Thyroid gland (tissue), 4 donors: ENCODE measurements at regions not wholly inside any gene's neighbourhood (a gene's known extent, or its start where the extent isn't known, plus 50 kb on each side); places are given as distances from the start of the nearest gene placed in this dataset.

Experiments
- DNase-seq, 2 donors: peaks; one replicate each; pipeline ENCODE4 v3.0.0-alpha.2; 2019
- H3K27ac ChIP-seq, 3 donors: fragments of 200-600 bp; sonication (generic); 1 replicate in 2 of 3; 2 replicates in 1 of 3; pipeline ENCODE4 v1.5.1; 2016 to 2019; ENCODE audit warnings: mild to moderate bottlenecking in 1 of 3, moderate library complexity in 1 of 3
- H3K27me3 ChIP-seq: fragments of 200-600 bp; sonication (generic); one replicate; pipeline ENCODE4 v1.5.1; 2019
- H3K36me3 ChIP-seq, 2 donors: fragments of 200-600 bp; sonication (generic); one replicate each; pipeline ENCODE4 v1.5.1; 2016 to 2019
- H3K4me1 ChIP-seq, 2 donors: fragments of 200-600 bp; sonication (generic); one replicate each; pipeline ENCODE4 v1.5.1; 2017 to 2019
- H3K4me3 ChIP-seq, 3 donors: fragments of 200-600 bp; sonication (generic); replicated peaks in 1 of 3; 1 replicate in 2 of 3; 2 replicates in 1 of 3; pipeline ENCODE4 v1.5.1; 2016; ENCODE audit warnings: mild to moderate bottlenecking in 1 of 3
- H3K9me3 ChIP-seq: fragments of 200-600 bp; sonication (generic); one replicate; pipeline ENCODE4 v1.5.1; 2017
- POLR2A ChIP-seq, 2 donors: fragments of 450-650 bp; IDR thresholded peaks; one replicate each; pipeline ENCODE4 v1.6.1; 2017; ENCODE audit warnings: antibody characterized with exemption in 2 of 2, mild to moderate bottlenecking in 2 of 2, moderate library complexity in 1 of 2
- WGBS, 2 donors: methylation state at CpG; one replicate each; pipeline ENCODE4 v1.1.5; 2017; 5-methylcytosine and 5-hydroxymethylcytosine counted together
- intact Hi-C: fragments of 100-400 bp; cut with DNase I; formaldehyde crosslinking; loops from one replicate; pipeline ENCODE4 v1.15.1; 2023
- TF ChIP-seq, protein P1 (sequence below), 6 experiments: fragments of 200-600 bp in 3 of 6; fragments of 450-650 bp in 3 of 6; sonication (generic) in 3 of 6; IDR thresholded peaks; one replicate each; pipeline ENCODE4 v1.5.1; 2016 to 2019; ENCODE audit warnings: antibody characterized with exemption in 6 of 6, mild to moderate bottlenecking in 2 of 6, inconsistent platforms in 1 of 6, moderate library complexity in 1 of 6

DNA sequence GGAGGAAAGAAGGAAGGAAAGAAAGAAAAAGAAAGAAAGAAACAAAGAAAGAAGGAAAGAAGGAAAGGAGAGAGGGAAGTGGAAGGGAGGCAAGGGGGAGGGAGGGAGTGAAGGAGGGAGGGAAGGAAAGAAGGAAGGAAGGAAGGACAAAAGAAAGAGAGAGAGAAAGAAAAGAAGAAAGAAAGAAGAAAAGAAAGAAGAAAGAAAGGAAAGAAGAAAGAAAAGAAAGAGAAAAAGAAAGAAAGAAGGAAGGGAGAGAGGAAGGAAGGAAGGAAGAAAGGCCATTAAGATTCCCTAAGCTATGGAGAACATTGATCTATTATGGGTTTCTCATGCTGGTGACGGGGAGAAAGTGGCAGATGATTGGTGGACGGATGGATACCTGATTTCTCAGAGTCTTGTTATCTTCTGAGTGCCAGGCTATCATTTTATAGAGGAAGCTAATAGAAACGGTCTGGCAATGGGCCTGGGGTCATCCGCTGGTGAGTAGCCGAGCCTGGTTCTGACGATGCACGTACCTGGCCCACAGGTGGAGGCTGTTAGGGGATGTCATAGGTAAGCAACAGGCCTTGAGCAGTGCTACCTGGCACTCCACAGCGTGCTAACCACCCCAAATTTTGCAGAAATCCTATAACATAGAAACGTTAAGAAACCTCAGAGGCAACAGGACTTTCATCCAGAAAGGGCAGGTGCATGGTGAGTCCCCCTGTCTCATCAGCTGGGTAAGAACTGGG is 142.9 kb downstream of the SHOX start:
- Histone ChIP-seq H3K27ac (no peak overlapping the region), H3K9me3 (no peaks in the 10 kb centered on the region), H3K4me1 (no peaks in the 10 kb centered on the region), H3K4me3 (no peak overlapping the region), H3K36me3 (no peaks in the 10 kb centered on the region), H3K27me3 (no peaks in the 10 kb centered on the region)
- no peak for TF ChIP-seq POLR2A (IDR thresholded peaks at IDR 0.05)
- TF ChIP-seq, protein P1, sequence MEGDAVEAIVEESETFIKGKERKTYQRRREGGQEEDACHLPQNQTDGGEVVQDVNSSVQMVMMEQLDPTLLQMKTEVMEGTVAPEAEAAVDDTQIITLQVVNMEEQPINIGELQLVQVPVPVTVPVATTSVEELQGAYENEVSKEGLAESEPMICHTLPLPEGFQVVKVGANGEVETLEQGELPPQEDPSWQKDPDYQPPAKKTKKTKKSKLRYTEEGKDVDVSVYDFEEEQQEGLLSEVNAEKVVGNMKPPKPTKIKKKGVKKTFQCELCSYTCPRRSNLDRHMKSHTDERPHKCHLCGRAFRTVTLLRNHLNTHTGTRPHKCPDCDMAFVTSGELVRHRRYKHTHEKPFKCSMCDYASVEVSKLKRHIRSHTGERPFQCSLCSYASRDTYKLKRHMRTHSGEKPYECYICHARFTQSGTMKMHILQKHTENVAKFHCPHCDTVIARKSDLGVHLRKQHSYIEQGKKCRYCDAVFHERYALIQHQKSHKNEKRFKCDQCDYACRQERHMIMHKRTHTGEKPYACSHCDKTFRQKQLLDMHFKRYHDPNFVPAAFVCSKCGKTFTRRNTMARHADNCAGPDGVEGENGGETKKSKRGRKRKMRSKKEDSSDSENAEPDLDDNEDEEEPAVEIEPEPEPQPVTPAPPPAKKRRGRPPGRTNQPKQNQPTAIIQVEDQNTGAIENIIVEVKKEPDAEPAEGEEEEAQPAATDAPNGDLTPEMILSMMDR (IDR thresholded peaks at IDR 0.05) = no peak
- 77 to 80% methylated on average over 9 of the region's 9 CpGs for WGBS, 2 donors
- intact Hi-C loops = no loop called here
- no peak for DNase-seq

DNA sequence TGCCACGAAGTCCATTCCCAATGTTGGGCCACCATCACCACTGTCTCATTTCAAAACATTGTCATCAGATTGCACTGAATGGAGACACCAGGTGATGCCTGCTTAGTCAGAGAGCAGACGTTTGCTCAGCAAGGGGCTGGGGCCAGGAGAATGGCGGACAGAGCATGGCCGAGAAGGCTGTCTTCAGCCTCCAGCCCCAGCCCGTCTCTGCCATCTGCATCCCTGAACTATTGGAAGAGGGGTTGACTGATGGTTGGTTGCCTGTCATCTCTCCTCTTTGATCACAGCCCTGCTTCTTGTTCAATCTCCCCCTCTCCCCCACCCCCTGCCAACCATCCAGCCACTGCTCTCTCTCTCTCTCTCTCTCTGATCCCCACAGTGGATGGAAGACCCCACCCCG is 140.9 kb downstream of the SHOX start:
- no peak for TF ChIP-seq POLR2A (IDR thresholded peaks at IDR 0.05)
- TF ChIP-seq, protein P1 (IDR thresholded peaks at IDR 0.05) = no peak
- H3K36me3 ChIP-seq = no peaks in the 10 kb centered on the region
- no peaks in the 10 kb centered on the region for H3K9me3 ChIP-seq
- H3K27ac ChIP-seq = no peak overlapping the region
- no peaks in the 10 kb centered on the region for H3K4me1 ChIP-seq
- H3K27me3 ChIP-seq = no peaks in the 10 kb centered on the region
- intact Hi-C loops = no loop called here
- H3K4me3 ChIP-seq = no peak overlapping the region
- 63 to 72% methylated on average over 6 of the region's 6 CpGs for WGBS, 2 donors
- DNase-seq = no peak

DNA sequence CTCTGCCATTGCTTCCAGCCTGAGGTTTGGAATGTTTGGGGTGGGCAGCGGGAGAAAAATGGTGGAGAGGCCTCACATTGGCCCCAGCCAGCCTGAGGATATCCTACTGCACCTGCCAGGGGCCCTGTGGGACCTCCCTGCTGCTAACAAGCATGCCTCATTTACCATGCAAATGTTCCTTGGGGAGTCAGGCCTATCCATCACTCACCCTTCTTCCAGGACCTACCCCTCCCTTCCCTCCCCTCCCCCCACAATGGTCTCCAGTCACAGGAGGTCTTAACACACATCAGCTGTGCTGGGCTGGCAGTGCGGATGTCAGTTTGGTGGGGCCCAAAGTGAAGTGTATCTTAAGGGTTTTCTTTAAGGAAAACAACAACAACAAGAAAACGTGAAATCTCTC is 139.2 kb downstream of the SHOX start:
- intact Hi-C loops = no loop called here
- no peaks in the 10 kb centered on the region for H3K4me1 ChIP-seq
- DNase-seq = no peak
- WGBS, 2 donors = 13 to 26% methylated on average over 3 of the region's 3 CpGs
- H3K27ac ChIP-seq = no peak overlapping the region
- TF ChIP-seq POLR2A (IDR thresholded peaks at IDR 0.05) = no peak
- TF ChIP-seq, protein P1 (IDR thresholded peaks at IDR 0.05) = no peak
- H3K27me3 ChIP-seq = no peaks in the 10 kb centered on the region
- H3K9me3 ChIP-seq = no peaks in the 10 kb centered on the region
- no peak overlapping the region for H3K4me3 ChIP-seq
- H3K36me3 ChIP-seq = no peaks in the 10 kb centered on the region

DNA sequence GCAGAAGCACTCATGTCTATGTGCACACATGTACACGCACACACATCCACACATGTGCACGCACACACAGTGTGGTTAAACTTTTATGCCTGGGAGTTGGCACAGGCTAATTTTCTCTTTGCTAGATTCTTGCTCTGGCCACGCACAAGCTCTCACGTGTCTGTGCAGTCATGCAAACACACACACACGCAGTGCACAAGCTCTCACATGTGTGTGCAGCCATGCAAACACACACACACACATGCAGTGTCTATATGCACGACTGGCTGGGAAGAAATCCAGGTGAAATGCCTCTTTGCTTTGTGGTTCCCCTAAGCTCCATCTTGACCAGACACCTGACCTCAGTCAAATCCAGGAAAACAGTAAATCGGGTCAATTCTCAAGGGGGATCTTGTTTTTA is 138.0 kb downstream of the SHOX start:
- DNase-seq = no peak
- Histone ChIP-seq H3K36me3 (no peaks in the 10 kb centered on the region), H3K27ac (no peak overlapping the region), H3K9me3 (no peaks in the 10 kb centered on the region), H3K4me3 (no peak overlapping the region), H3K27me3 (no peaks in the 10 kb centered on the region), H3K4me1 (no peaks in the 10 kb centered on the region)
- 66 to 74% methylated on average over 7 of the region's 7 CpGs for WGBS, 2 donors
- intact Hi-C loops = no loop called here
- TF ChIP-seq, protein P1 (IDR thresholded peaks at IDR 0.05) = no peak
- TF ChIP-seq POLR2A (IDR thresholded peaks at IDR 0.05) = no peak

DNA sequence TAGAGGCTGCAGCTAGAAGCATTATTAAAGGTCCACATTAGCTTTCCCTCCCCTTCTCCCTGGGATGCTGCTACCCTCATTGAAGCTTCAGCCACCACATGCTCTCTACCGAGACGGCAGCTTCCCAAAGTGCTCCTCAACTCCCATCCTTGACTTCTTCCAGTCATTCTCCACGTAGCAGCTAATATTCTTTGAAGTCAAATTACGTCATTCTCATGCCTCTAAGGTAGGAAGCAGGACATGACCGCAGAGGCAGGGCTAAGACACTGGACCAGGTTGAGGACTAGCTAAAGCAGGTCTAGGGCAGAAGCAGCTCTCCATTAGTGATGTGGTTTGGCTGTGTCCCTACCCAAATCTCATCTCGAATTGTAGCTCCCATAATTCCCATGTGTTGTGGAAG is 128.3 kb downstream of the SHOX start:
- Histone ChIP-seq H3K27me3 (no peaks in the 10 kb centered on the region), H3K4me1 (no peaks in the 10 kb centered on the region), H3K4me3 (no peak overlapping the region), H3K27ac (no peak overlapping the region), H3K36me3 (no peaks in the 10 kb centered on the region), H3K9me3 (no peaks in the 10 kb centered on the region)
- WGBS, 2 donors = 83 to 87% methylated on average over 6 of the region's 6 CpGs
- no peak for DNase-seq
- no peak for TF ChIP-seq POLR2A (IDR thresholded peaks at IDR 0.05)
- intact Hi-C loops = no loop called here
